ENCODE measurements at regions not wholly inside any gene's neighbourhood (a gene's known extent, or its start where the extent isn't known, plus 50 kb on each side); places are given as distances from the start of the nearest gene placed in this dataset.
"Not testable (repeated sequence)": the region's sequence is repeated elsewhere in the genome, so short reads cannot be mapped to it uniquely, and the experiment has no call there.

DNA sequence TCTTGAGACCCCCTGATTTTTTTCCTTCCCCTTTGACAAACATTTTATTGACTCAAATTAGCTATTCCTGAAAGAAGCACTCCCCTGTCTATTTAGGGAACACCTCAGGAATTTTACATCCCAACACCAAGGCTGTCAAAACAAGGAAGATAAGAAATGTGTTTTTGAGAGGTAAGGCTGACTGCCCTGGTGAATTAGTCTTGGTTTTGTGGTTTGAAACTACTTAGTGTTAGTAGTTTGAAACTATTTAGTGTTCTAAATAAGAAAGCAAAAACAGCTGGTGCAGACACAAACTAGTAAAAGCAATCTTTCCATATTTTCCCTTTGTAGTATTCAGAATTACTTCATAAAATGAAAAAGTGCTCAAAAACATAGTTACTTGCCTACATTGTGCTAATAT lies 120.7 kb downstream of the PCSK1 start:
- no peak for TF ChIP-seq CTCF (conservative IDR thresholded peaks at IDR 0.05)
- TF ChIP-seq ZFX (IDR thresholded peaks at IDR 0.05) = no peak
- no peak overlapping the region for H3K27ac ChIP-seq

DNA sequence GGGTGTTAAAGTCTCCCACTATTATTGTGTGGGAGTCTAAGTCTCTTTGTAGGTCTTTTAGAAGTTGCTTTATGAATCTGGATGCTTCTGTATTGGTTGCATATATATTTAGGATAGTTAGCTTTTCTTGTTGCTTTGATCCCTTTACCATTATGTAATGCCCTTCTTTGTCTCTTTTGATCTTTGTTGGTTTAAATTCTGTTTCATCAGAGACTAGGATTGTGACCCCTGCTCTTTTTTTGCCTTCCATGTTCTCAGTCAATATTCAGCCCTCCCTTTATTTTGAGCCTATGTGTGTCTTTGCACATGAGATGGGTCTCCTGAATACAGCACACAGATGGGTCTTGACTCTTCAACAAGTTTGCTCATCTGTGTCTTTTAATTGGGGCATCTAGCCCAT lies 126.0 kb downstream of the PCSK1 start:
- H3K27ac ChIP-seq = not testable (repeated sequence)

DNA sequence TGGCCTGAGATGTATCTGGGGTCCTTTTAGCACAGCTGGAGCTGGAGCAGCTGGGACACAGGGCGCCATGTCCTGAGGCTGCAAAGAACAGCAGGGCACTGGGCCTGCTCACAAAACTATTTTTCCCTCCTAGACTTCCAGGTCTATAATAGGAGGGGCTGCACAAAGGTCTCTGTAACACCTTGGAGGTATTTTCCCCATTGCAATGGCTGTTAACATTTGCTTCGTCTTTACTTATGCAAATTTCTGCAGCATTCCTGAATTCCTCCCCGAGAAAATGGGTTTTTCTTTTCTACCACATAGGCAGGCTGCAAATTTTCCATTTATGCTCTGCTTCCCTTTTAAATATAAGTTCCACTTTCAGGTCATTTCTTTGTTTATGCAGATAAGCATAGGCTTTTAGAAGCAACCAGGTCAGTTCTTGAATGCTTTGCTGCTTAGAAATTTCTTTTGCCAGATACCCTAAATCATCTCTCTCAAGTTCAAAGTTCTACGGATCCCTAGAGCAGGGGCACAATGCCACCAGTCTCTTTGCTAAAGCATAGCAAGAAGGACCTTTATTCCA lies 130.8 kb downstream of the PCSK1 start:
- H3K27ac ChIP-seq = no peak overlapping the region
- no peak for TF ChIP-seq ZFX (IDR thresholded peaks at IDR 0.05)
- no peak for TF ChIP-seq CTCF (conservative IDR thresholded peaks at IDR 0.05)

- TF ChIP-seq ZFX (IDR thresholded peaks at IDR 0.05) = no peak
- TF ChIP-seq CTCF (conservative IDR thresholded peaks at IDR 0.05) = no peak
- H3K27ac ChIP-seq = no peak overlapping the region
These were observed 132.1 kb downstream of the PCSK1 start for GRCh38 chr5:96300976-96301375.

- no peak overlapping the region for H3K27ac ChIP-seq
- no peak for TF ChIP-seq ZFX (IDR thresholded peaks at IDR 0.05)
- TF ChIP-seq CTCF (conservative IDR thresholded peaks at IDR 0.05) = no peak
These were observed 135.2 kb downstream of the PCSK1 start for GRCh38 chr5:96297867-96298266.

DNA sequence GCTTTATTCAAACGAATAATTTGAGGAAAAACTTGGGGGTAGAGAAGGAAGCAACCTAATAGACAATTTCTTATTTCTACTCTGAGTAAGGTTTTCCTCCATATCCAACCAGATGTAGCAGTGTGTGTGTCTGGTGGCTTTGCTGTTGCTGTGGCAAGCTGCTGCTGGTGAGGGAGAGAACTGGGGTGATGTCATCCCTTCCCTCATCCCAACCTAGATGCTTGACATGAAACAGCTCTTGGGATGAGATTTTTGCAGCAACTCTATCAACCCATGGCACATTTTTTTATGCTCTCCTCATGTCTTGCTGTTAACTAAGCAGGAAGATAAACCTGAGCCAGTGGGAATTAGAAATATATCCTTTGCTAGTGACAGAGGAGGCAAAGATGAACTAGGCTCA lies 135.8 kb downstream of the PCSK1 start:
- no peak for TF ChIP-seq ZFX (IDR thresholded peaks at IDR 0.05)
- TF ChIP-seq CTCF (conservative IDR thresholded peaks at IDR 0.05) = no peak
- no peak overlapping the region for H3K27ac ChIP-seq

DNA sequence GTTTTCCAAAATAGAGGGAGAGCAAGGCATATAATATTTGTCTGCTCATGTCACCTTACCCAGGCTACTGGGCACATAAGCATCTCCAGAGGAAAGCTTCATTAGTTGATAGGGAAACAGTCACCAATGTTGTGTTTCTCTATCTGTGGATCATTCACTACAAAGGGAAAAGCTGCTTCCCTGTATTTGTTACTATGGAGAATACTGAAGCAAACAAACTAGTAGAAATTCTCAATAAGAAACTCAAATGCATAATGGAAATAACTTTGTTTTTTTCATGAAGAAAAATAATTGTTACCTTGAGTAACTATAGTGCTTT lies 138.2 kb downstream of the PCSK1 start:
- no peak overlapping the region for H3K27ac ChIP-seq
- no peak for TF ChIP-seq ZFX (IDR thresholded peaks at IDR 0.05)
- TF ChIP-seq CTCF (conservative IDR thresholded peaks at IDR 0.05) = no peak

DNA sequence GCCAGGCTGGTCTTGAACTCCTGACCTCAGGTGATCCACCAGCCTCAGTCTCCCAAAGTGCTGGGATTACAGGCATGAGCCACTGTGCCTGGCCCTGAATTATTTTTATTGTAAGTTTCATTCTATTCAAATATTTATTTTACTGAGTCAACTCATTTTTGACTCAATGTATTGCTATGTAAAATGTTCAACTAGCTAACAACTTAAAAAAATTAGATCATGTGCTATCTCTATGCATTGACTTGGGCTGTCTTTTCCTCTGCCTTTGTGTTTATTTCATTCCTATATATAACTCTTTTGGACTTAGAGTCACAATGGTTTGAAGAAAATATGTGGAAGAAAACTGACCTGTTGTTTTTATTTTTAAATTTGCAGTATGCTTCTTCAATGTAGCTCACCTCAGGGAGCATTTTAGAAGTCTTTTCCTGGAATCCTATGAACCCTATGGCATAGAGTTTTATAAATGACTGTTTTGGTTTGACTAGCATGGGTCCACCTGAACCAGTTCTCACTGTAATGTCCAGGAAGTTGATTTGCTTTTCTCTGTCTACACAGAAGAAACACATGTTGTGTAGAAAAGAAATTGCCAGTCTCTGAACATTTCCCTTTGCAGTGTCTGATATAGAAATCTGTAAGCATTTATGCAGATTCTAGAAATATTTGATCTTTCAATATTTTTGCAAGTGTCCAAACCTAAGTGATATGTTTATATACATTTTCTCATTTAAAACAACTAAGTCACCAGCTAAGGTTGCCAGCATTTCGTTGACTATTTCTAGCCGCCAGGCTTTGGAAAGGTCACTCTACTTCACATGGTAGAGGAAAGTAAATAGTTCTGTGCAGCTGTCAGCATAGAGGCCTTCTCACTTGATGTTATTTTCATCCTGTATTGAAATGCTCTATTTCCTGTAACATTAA lies 138.8 kb downstream of the PCSK1 start:
- no peak overlapping the region for H3K27ac ChIP-seq
- TF ChIP-seq CTCF (conservative IDR thresholded peaks at IDR 0.05) = no peak
- TF ChIP-seq ZFX (IDR thresholded peaks at IDR 0.05) = no peak

Measured in C4-2B (cell line).